H4 (cell line): ENCODE measurements at regions not wholly inside any gene's neighbourhood (a gene's known extent, or its start where the extent isn't known, plus 50 kb on each side); places are given as distances from the start of the nearest gene placed in this dataset.
A peak's percentile ranks its signal among the peaks of the same experiment; 100 is the strongest.

Source experiments
- DNase-seq: peaks from one replicate; pipeline ENCODE4 v3.0.0-alpha.2; 2015; ENCODE audit warnings: low spot score

DNA sequence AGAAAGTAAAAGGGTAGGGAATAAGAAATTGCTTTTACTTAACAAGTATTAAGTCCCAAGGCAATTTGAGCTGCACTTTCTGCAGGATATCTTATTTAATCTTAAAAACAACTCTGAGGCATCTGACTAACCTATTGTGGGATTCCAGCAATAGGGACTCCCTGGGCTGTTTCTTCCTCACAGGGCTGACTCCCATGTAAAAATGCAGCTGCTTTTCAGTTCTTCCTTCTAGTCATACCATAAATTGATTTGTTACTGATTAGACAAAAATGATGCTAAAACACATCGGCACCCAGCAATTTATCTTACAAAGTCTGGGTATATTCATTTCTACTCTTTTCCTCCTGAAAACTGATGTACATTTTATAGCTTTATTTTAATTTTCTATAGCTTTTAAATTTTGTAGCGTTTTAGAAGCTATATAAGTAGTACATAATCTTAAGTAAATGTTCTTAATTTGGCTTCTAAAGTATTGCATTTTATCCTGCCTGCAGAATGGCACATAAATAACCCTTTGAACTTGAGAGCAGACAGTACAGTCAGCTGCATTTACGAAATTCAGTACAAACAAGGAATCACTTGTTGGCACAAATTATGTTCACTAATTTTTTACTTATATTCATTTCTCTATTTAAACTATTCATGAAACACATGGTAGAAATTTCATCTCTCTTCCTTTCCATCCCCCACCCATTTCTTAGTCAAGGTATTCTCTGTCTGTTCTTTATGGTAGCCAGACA lies 102.4 kb upstream of the FRY start:
- DNase-seq = no peak

DNA sequence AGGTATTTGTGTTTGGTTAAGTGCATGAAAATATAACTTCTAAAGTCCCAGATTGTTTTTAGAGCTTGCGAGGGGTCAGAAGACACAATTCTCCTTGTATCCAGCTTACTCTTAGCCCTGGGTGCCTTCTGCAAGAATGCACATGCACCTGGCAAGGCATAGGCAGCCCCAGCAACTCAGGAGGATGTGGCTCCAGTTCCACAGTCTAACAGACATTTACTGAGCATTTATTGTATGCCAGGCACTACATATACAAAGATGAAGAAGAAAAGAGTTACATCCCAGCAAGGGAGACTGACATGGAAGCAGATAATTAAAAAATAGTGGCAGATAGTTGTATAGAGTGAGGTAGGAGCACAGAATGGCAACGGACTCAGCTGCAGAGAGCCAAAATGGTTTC lies 101.1 kb upstream of the FRY start:
- DNase-seq = no peak

DNA sequence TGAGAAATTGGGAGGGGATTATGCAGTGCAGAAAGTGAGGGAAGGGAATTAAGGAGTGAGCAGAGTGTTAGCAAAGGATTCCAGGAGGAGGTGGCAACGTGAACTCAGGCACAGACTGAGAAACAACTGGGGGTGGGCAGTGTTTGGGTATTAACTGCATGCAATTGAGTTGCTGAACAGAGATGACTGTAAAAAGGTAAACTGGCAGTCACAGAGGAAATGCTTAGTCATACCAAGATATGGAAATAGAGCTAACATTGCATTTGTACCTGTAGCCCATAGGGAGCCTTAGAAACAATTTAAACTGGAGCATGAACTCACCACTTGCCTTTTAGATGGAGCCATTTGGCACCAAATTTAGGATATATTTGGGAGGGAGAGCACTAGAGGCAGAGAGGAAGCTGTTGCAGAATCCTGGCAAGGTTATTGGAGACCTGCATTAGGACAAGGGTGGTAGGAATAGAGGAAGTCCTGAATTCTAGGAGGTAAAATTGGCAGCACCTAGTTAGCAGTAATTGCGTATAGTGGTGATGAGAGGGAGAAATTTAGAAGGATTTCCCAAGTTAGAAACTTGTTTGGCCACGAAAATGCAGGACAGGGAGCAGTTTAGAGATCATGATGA lies 100.6 kb upstream of the FRY start:
- DNase-seq = peak; percentile 33

DNA sequence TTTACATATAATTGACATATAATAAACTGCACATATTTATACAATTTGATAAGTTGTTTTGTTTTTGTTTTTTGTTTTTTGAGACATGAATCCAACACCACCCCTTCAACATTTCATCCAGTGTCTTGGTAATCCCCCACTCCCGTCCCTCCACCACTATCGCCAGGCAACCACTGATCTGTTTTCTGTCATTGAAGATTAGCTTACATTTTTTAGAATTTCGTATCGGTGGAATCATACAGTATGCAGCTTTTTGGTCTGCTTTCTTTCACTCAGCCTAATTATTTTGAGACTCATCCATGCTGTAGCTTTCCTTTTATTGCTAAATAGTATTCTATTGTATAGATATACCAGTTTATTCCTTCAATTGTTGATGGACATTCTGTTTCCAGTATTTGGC lies 94.1 kb upstream of the FRY start:
- no peak for DNase-seq

DNA sequence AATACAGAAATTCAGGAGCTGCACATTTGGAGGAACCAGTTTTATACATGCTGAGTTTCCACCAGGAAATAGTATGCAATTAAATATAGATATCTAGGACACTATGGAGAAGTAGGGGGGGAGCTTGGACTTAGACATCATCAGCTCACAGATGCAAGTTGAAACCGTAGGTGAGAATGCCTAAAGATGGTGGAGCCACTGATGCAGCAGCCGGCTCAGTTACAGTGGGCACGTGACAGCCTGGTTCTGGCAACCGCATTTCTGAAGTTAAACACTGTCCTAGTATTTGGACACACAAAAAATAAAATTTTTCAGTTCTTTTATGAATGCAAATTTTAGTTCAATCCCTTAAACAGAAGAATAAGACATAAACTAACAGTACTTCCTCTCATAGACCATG lies 91.5 kb upstream of the FRY start:
- no peak for DNase-seq

DNA sequence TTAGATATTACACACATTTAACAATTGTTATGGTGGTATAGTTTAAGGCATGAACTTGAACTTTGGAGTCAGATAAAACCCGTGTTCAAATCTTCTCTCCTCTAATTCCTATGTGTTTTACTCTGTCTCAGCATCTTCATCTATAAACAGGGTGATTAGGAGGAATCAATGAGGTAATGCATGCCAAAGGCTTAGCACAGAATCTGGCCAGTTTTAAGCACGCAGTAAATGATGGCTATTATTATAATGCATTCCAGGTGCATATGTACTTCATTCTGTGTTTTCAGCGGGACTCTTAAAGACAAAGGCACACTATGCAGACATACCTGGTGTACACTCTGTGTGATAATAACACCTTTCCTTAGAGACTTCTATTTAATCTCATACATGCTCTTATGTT lies 88.0 kb upstream of the FRY start:
- no peak for DNase-seq

DNA sequence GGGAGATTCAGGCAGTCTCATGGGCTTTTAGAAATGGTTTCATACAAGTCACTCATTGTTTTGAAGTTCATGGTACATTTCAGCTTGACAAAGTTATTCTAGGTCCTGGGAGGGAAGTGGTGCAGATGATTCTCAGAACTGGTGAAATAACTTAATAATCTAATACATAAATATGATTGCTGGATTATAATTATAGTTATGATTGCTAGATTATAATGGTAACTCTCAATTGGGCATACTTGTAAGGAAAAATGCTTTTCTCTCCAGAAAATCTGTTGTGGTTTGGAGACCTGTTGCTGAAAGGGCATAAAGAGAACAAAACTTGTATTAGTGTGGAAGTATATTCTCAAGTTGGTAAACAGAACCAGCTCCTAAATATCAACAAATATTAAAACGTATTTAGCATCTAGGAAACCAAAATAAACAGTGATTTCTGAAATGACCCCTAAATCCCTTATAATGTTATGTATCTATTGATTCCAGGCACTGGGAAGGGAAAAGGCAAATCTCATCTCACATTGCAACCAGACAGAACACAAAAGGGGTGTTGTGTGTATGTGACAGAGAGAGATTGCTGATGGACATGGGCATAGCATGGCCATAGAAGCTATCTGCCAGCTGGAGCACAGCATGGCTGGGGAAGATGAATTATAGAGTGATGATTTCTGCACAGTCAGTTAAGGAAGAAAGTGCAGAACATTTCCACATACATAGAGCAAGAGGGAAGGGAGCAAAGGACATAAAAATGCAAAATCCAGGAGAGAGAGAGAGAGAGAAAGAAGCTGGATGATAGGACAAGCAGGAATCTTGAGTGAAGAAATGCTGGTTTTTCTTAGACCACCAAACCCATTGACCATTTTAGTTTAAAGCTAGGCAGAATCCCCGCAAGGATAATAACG lies 87.1 kb upstream of the FRY start:
- DNase-seq = no peak

DNA sequence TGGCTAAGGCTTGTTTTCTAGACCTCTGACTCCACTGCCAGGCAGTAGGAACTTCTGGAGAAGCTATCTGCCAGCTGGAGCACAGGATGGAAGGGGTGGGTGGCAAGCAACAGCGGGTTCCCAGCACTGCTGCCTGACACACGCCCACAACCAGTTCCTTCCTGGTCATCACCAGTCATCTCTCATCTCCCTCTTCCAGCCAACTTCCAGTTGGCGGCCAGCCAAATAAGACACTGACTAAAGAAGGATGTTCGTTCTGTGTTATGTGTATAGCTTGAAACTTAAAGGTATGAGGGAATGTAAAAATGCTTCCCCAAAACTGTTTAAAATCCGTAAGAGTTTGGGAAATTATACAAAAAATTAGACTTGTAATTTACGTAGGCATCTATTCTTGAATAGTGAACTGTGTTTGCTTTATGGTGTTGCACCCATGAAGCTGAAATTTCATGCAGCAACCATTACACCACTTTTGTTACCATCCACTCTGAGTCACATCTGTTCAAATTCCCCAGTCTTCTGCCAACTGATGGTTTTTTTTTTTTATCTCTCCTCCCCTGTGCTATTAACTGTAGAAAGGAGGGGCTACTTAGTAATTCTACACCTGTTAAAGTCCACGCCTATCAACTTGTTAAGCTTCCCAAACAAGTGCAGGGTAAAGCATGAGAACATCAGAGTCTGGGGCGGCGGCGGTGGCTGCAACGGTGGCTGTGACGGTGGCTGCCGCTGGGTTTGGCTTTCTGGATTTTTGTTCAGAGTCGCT lies 86.2 kb upstream of the FRY start:
- peak; percentile 16 for DNase-seq

DNA sequence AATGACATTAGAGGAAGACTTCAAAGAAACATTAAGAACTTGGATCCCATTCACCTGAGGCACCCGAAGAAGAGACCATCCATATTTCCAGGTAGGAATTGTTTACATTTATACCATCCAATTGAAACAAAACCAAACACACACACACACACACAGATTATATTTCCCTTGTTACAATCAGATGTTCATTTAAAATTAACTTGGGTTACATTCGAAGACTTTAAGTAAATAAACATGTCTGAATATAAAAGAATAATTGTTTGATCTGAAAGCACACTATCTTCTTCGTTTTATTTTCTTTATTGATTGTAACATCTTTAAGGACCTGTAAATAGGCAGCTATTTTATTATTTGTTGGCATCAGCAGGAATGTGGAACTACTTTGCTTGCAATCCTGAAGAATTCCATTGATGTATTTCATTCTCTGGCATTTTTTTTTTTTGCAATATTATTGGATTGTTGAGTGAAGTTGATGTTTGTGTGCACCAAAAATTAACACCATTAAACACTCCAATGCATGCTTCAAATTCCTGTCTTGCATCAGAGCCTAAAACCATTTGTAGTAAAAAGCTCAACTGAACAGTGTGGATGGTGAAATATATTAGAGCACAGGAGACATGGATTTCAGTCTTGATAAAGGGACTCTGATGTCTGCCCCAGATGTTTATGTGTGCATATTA lies 85.3 kb upstream of the FRY start:
- no peak for DNase-seq

DNA sequence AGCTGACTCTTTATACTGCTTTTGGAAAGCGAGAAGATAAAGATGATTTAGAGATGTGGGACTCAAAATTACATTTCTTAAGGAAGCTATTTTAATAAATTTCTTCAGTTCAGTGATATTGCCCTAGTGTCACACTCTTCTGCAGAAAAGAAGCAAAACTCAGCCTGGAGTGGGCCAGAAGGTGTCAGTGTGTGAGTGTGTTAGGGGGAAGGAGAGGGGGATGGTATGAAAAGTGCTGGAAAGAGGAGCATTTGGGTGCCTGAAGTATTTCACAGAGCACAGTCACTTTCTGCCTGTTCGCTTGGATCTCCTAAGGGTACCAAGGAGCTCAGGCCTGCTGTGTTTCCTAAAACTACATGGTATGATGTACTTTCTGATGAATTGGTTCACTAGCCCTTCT lies 84.5 kb upstream of the FRY start:
- no peak for DNase-seq

DNA sequence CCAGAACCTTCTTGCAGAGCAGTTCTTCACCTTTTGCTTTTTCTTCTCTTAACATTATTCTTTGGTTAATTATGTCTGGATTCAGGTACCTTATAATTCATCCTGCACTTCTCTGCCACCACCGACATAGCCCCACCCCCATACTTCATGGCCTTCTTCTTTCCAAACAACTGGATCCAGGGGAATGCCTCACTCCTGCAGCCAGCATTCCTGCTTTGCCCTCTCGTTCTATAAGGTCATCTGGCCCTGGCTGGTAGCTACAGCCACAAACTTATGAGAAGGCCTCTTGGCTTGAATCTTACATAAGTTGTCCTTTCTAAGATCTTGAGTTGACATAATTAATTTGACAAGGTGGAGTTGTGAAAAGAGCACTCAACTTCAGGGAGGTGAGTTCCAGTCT lies 84.1 kb upstream of the FRY start:
- no peak for DNase-seq

DNA sequence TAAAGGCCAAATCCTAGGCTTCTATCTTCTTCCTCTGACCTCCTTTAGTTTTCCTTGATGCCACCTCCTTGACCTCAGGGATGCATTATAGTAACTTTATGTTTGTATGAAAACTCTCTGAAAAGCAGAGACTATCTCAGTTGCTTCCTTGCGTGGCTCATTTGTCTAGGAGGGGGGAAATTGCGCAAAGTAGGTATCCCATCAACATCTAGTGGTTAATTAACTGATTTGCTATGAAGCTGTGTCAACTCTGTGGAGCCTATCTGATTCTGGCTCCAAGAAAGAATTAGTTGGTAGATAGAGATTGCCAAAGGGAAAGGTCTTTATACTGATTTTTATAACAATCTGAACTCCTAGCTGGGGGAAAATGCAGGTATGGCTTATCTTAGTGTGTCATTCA lies 82.1 kb upstream of the FRY start:
- no peak for DNase-seq

DNA sequence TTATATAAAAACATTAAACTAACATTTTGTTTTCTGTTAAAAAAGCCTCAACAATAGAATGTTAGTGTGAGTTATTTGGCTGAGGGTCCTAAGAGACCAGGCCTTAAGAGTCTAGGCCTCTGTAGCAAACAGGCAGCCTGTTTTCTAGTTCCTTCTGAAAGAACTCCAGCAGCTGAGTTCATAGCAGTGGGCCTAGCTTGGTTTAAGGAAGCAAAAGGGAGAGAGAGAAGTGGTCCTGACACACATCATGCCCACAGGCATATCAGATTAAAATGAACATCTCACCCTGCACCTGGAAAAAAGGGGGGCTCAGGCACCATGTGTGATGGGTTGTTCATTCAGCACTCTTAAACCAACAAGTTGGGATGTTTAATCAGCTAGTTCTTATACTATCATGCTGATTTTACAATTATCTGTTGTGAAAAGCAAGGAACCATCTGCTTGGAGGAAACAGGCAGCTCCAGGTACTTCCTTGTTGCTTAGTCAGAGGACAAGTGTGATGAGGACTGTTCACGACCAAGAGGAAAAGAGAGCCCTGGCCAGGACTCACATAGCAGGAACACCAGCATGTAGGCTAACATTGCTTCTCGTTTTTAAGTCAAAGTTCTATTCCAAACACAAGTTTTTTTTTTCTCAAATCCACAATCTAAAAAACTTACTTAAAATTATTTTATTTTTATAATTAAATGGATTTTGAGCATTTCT lies 81.3 kb upstream of the FRY start:
- no peak for DNase-seq

DNA sequence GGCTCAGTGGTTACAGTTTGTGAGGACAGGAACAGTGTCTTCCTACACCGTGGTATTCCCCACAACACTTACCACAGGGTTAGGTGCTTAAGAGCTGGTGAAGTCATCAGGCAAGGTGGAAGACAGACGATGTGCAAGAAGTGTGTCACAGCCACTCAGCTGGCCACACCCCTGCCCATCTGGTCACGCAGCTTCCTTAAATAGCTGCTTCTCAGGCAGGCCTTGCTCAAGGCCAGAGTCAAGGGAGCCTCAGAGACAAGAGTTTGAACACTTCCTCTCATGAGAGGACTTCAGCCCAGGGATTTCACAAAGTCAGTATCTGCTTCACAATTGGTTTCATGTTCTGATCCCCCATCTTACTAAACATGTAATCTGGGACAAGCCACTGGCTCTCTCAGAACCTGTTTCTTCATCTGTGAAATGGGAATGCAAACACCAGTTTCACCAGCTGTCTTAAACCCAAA lies 80.3 kb upstream of the FRY start:
- DNase-seq = peak; percentile 8

DNA sequence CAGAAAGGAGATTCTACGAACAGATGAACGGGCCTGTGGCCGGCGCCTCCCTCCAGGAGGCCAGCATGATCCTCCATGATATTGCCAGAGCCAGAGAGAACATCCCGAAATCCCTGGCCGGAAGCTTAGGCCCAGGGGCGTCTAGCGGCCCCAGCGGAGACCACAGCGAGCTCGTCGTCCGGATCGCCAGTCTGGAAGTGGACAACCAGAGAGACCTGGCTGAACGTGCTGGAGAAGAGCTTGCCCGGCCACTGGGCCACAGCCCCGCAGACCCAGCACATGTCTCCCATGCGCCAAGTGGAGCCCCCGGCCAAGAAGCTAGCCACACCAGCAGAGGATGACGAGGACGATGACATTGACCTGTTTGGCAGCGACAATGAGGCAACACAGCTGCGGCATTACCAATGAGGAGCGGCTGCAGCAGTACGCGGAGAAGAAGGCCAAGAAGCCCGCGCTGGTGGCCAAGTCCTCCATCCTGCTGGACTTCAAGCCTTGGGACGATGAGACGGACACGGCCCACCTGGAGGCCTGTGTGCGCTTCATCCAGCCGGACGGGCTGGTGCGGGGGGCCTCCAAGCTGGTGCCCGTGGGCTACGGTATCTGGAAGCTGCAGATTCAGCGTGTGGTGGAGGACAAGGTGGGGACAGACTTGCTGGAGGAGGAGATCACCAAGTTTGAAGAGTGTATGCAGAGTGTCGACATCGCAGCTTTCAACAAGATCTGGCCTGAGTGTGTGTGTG lies 78.8 kb upstream of the FRY start:
- DNase-seq = no peak

DNA sequence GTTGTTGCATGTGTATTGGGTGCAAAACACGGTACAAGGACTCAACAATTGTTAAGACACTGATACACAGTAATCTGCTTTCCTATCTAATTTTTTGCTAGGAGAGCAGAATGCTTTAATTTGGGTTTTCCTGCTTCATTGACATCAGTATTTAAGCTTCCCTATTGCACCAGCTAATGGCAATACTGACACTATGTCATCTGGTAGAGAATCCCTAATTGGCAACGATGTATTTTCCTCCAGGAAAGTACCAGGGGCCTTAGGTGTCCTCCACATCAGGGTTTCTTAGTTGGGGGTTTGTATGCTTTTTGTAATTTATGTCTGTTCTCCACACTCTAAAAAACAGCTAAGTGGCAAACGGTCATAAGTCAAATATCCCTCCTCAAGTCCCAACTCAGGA lies 76.5 kb upstream of the FRY start:
- DNase-seq = no peak

DNA sequence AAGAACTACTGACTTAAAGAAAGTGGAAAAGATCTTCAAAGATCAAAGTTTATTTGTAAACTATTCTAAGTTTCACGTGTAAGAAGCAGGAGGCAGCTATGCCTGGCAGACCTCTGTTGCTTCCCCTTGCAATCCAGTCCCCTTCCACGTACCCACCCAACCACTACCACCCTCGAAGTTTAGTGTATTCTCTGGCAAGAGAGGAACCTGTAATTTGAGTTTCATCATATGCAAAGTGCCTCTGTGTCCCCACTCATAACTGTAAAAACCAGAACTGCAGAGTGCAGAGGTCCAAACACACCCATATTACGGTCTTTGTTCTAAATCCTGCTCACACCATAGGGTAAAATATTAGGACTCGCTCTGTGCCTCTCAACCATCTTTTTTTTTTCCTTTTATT lies 75.8 kb upstream of the FRY start:
- DNase-seq = no peak

DNA sequence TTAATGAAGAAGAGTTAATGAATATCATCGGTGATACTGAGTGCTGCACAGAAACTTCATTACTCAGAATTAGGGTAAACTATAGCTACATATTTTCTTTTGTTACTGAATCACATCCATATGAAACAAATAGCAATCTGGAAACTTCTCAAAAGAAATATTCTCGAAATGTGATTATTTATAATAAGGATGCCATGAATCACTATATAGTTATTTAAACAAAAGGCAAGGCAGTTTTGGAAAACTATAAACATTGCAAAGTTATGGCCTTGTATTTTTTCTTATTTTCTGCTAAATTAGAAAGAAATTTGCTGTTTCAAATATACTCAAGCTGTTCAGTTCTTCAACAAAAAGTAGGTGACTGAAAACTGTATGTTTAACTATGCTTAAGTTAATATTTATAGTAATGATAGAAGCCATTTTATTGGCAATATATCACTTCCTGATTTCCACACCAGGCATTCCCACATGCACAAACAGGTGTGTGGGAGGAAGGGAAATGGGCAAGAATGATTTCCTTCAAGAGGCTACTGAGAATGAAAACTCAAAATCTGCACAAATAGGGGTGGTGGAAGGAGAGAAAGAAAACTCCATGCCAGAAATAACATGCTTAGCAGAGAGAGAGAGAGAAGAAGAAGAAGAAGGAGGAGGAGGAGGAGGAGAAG lies 74.5 kb upstream of the FRY start:
- DNase-seq = no peak

DNA sequence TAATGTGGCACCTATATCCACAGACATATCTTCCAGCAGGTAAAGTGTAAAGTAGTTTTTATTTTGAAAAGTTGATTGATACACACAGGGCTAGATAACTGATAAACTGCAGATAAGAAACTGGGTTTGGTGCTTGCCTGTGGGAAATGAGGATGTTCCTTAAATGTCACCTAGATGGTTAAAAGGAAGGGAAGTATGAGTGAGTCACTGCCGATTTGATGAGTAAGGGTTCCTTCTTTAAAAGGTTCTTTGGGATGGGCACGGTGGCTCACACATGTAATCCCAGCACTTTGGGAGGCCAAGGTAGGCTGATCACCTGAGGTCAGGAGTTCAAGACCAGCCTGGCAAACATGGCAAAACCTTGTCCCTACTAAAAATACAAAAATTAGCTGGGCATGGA lies 73.8 kb upstream of the FRY start:
- no peak for DNase-seq
